CD14-positive monocyte (primary cell): ENCODE measurements at regions not wholly inside any gene's neighbourhood (a gene's known extent, or its start where the extent isn't known, plus 50 kb on each side); places are given as distances from the start of the nearest gene placed in this dataset.
"Not testable (repeated sequence)": the region's sequence is repeated elsewhere in the genome, so short reads cannot be mapped to it uniquely, and the experiment has no call there.

Experiments
- DNase-seq, 3 donors: peaks; one replicate each; pipeline ENCODE4 v3.0.0-alpha.2; 2011 to 2022
- H2AFZ ChIP-seq: 2 replicates; pipeline ENCODE4 v1.6.0; 2012; ENCODE audit warnings: mild to moderate bottlenecking, low read depth, low read length, inconsistent platforms; ENCODE audit not compliant: insufficient read depth, poor library complexity, severe bottlenecking
- H3K27ac ChIP-seq, 2 donors: 1 replicate in 1 of 2; 2 replicates in 1 of 2; pipeline ENCODE4 v1.5.1; 2012 to 2013; ENCODE audit warnings: low read length in 2 of 2, control low read depth in 1 of 2, inconsistent platforms in 1 of 2, low read depth in 1 of 2, mild to moderate bottlenecking in 1 of 2
- H3K27me3 ChIP-seq, 2 donors: one replicate each; pipeline versions ENCODE4 v1.6.0 to v1.6.1; 2011 to 2013; ENCODE audit warnings: low read length in 2 of 2; ENCODE audit not compliant: control insufficient read depth in 2 of 2, insufficient read depth in 2 of 2
- H3K36me3 ChIP-seq, 2 donors: replicated peaks in 1 of 2; 1 replicate in 1 of 2; 2 replicates in 1 of 2; pipeline versions ENCODE4 v1.5.1 to v1.6.1; 2012 to 2013; ENCODE audit warnings: low read length in 2 of 2, control low read depth in 1 of 2, inconsistent platforms in 1 of 2, mild to moderate bottlenecking in 1 of 2; ENCODE audit not compliant: insufficient read depth in 2 of 2, control insufficient read depth in 1 of 2
- H3K4me1 ChIP-seq, 2 donors: 1 replicate in 1 of 2; 2 replicates in 1 of 2; pipeline versions ENCODE4 v1.5.1 to v1.6.1; 2012 to 2013; ENCODE audit warnings: low read length in 2 of 2, control low read depth in 1 of 2, inconsistent platforms in 1 of 2, mild to moderate bottlenecking in 1 of 2, moderate library complexity in 1 of 2; ENCODE audit not compliant: insufficient read depth in 2 of 2, control insufficient read depth in 1 of 2
- H3K4me2 ChIP-seq: replicated peaks from 2 replicates; pipeline ENCODE3; 2012; ENCODE audit warnings: low read length, moderate library complexity, mild to moderate bottlenecking; ENCODE audit not compliant: poor library complexity, severe bottlenecking; ENCODE audit errors: extremely low read depth
- H3K4me3 ChIP-seq, 3 experiments: fragments of 200-600 bp in 1 of 3; sonication (generic) in 1 of 3; replicated peaks in 1 of 3; 1 replicate in 2 of 3; 2 replicates in 1 of 3; pipeline ENCODE4 v1.5.1; 2011 to 2013; ENCODE audit warnings: low read length in 3 of 3, mild to moderate bottlenecking in 3 of 3, control low read depth in 2 of 3, low read depth in 2 of 3, inconsistent platforms in 1 of 3, moderate library complexity in 1 of 3
- H3K79me2 ChIP-seq: 2 replicates; pipeline ENCODE4 v1.6.0; 2012; ENCODE audit warnings: mild to moderate bottlenecking, control low read depth, inconsistent platforms, low read length, moderate library complexity; ENCODE audit not compliant: insufficient read depth
- H3K9ac ChIP-seq: 2 replicates; pipeline ENCODE4 v1.6.0; 2017; ENCODE audit warnings: low read length, mild to moderate bottlenecking; ENCODE audit not compliant: insufficient read depth, poor library complexity, severe bottlenecking
- H3K9me3 ChIP-seq, 2 donors: replicated peaks in 1 of 2; 1 replicate in 1 of 2; 2 replicates in 1 of 2; pipeline versions ENCODE4 v1.5.1 to v1.6.1; 2012 to 2013; ENCODE audit warnings: low read length in 2 of 2, control low read depth in 1 of 2; ENCODE audit not compliant: control insufficient read depth in 1 of 2, insufficient read depth in 1 of 2
- H4K20me1 ChIP-seq: 2 replicates; pipeline ENCODE4 v1.6.0; 2012; ENCODE audit warnings: mild to moderate bottlenecking, low read length, control low read depth, moderate library complexity; ENCODE audit not compliant: insufficient read depth
- H3K27ac Mint-ChIP-seq, 7 donors: one replicate each; pipeline ENCODE4 v1.8.0; 2020; ENCODE audit warnings: mild to moderate bottlenecking in 7 of 7, mixed read lengths in 7 of 7, moderate library complexity in 6 of 7, inconsistent platforms in 2 of 7
- H3K27me3 Mint-ChIP-seq, 3 donors: one replicate each; pipeline ENCODE4 v1.8.0; 2021 to 2022; ENCODE audit warnings: low read depth in 3 of 3, mild to moderate bottlenecking in 3 of 3, mixed read lengths in 3 of 3, moderate library complexity in 3 of 3, inconsistent platforms in 1 of 3
- H3K36me3 Mint-ChIP-seq, 2 donors: one replicate each; pipeline ENCODE4 v1.8.0; 2020; ENCODE audit warnings: mixed read lengths in 2 of 2, inconsistent platforms in 1 of 2, mild to moderate bottlenecking in 1 of 2
- H3K4me1 Mint-ChIP-seq: one replicate; pipeline ENCODE4 v1.8.0; 2020; ENCODE audit warnings: mild to moderate bottlenecking, mixed read lengths
- H3K4me3 Mint-ChIP-seq, 2 donors: one replicate each; pipeline ENCODE4 v1.8.0; 2020; ENCODE audit warnings: mild to moderate bottlenecking in 2 of 2, mixed read lengths in 2 of 2, moderate library complexity in 1 of 2
- H3K9me3 Mint-ChIP-seq, 7 donors: one replicate each; pipeline ENCODE4 v1.8.0; 2020 to 2022; ENCODE audit warnings: mixed read lengths in 7 of 7, mild to moderate bottlenecking in 6 of 7, moderate library complexity in 6 of 7, inconsistent platforms in 2 of 7
- WGBS: methylation state at CpG from one replicate; pipeline ENCODE4 v1.1.5; 2013; ENCODE audit warnings: missing lambda C conversion rate; ENCODE audit not compliant: insufficient coverage; 5-methylcytosine and 5-hydroxymethylcytosine counted together
- intact Hi-C, 2 donors: fragments of 100-400 bp; cut with micrococcal nuclease; formaldehyde crosslinking; loops; one replicate each; pipeline versions ENCODE4 v1.15.0 to v1.15.1; 2023

GRCh38 chr9:62804314-62804713 lies 1614.5 kb downstream of the SPATA31A7 start:
- H3K4me3 Mint-ChIP-seq, result peak overlapping the region in 1 of 2 donors; percentile 67
- H3K9me3 Mint-ChIP-seq, result peaks cover 0 to 22% (median 12%) of the 10 kb centered on the region in 7 donors
- WGBS, result 100% methylated on average over 1 of the region's 1 CpG
- peak in 2 of 3 donors; percentile 8 for DNase-seq
- H3K4me2 ChIP-seq, H4K20me1 ChIP-seq, H3K27ac ChIP-seq, H3K9me3 ChIP-seq, intact Hi-C loops, H3K9ac ChIP-seq, H2AFZ ChIP-seq, H3K27me3 ChIP-seq, H3K4me3 ChIP-seq: not testable (repeated sequence)
- peaks cover 28 to 30% of the 10 kb centered on the region in 2 donors for H3K36me3 Mint-ChIP-seq
- peaks cover 38 to 47% (median 40%) of the 10 kb centered on the region in 3 donors for H3K27me3 Mint-ChIP-seq
- H3K4me1 Mint-ChIP-seq, result peaks cover 46% of the 10 kb centered on the region
- H3K79me2 ChIP-seq, result peaks cover 65% of the 10 kb centered on the region
- peaks cover 12 to 23% of the 10 kb centered on the region in 2 donors for H3K4me1 ChIP-seq
- peaks cover 16 to 19% of the 10 kb centered on the region in 2 donors for H3K36me3 ChIP-seq
- H3K27ac Mint-ChIP-seq, result peak overlapping the region in 1 of 7 donors; percentile 41

DNA sequence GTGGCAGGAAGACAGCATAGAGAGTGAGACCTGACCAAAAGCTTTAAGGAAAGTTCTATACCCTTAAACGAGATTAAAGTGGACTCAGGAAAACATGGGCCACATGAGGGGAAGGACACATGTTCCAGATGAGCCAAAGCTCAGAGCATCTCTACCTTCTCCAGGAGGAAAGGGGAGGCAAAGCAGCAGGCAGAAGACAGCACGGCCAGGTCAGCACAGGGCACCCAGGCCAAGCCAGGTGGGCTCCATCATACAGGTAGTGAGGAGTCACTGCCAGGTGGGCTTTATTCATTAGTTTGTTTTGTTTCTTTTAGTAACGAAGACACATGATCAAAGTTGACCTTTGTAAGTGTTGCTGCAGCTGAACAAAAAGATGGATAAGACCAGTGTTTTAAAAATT lies 1617.6 kb downstream of the SPATA31A7 start:
- H3K36me3 Mint-ChIP-seq, result peaks cover 27 to 42% of the 10 kb centered on the region in 2 donors
- H3K79me2 ChIP-seq, result peaks cover 34% of the 10 kb centered on the region
- H3K27ac ChIP-seq, H3K9me3 ChIP-seq, H3K4me2 ChIP-seq, DNase-seq, H4K20me1 ChIP-seq, H3K4me1 ChIP-seq, H3K4me3 ChIP-seq, H3K27me3 ChIP-seq, H2AFZ ChIP-seq, H3K4me3 Mint-ChIP-seq, intact Hi-C loops, H3K9me3 Mint-ChIP-seq, H3K9ac ChIP-seq, H3K27ac Mint-ChIP-seq: not testable (repeated sequence)
- H3K4me1 Mint-ChIP-seq, result peaks cover 20% of the 10 kb centered on the region
- peaks cover 19 to 23% of the 10 kb centered on the region in 2 donors for H3K36me3 ChIP-seq
- peaks cover 17 to 30% (median 20%) of the 10 kb centered on the region in 3 donors for H3K27me3 Mint-ChIP-seq
- WGBS, result 63% methylated on average over 1 of the region's 3 CpGs

GRCh38 chr9:62808081-62808480 lies 1618.2 kb downstream of the SPATA31A7 start:
- peaks cover 15 to 28% (median 17%) of the 10 kb centered on the region in 3 donors for H3K27me3 Mint-ChIP-seq
- not testable (repeated sequence) for H3K4me2 ChIP-seq

GRCh38 chr9:62810318-62810717 lies 1620.5 kb downstream of the SPATA31A7 start:
- peaks cover 0 to 18% (median 13%) of the 10 kb centered on the region in 3 donors for H3K27me3 Mint-ChIP-seq
- H3K9me3 Mint-ChIP-seq, H3K9ac ChIP-seq, H3K79me2 ChIP-seq, H4K20me1 ChIP-seq, H3K9me3 ChIP-seq, H3K4me3 ChIP-seq, H3K4me2 ChIP-seq, H2AFZ ChIP-seq, DNase-seq, H3K27me3 ChIP-seq, intact Hi-C loops, H3K4me1 Mint-ChIP-seq, H3K4me1 ChIP-seq, H3K27ac ChIP-seq: not testable (repeated sequence)
- peak overlapping the region in 1 of 2 donors; percentile 17 for H3K4me3 Mint-ChIP-seq
- H3K27ac Mint-ChIP-seq, result peak overlapping the region in 2 of 7 donors; percentile 2 to 82
- WGBS, result no CpG with 5 or more reads among the region's 6 CpGs
- peaks cover 19 to 20% of the 10 kb centered on the region in 2 donors for H3K36me3 ChIP-seq
- H3K36me3 Mint-ChIP-seq, result peaks cover 15 to 34% of the 10 kb centered on the region in 2 donors

More at GRCh38 chr9:62808081-62808480, 1618.2 kb downstream of the SPATA31A7 start:
- WGBS, result 100% methylated on average over 1 of the region's 3 CpGs
- H3K9ac ChIP-seq, H3K9me3 Mint-ChIP-seq, H4K20me1 ChIP-seq, H3K4me3 ChIP-seq, intact Hi-C loops, H3K4me3 Mint-ChIP-seq, H2AFZ ChIP-seq, H3K9me3 ChIP-seq, H3K27me3 ChIP-seq, H3K27ac ChIP-seq, H3K4me1 ChIP-seq: not testable (repeated sequence)
- Mint-ChIP-seq H3K36me3 (peaks cover 26 to 42% of the 10 kb centered on the region in 2 donors), H3K27ac (peak overlapping the region in 1 of 7 donors; percentile 3), H3K4me1 (peaks cover 14% of the 10 kb centered on the region)
- peaks cover 28% of the 10 kb centered on the region for H3K79me2 ChIP-seq
- peaks cover 19 to 23% of the 10 kb centered on the region in 2 donors for H3K36me3 ChIP-seq
- peak in 1 of 3 donors; percentile 1 for DNase-seq
